CD4-positive, alpha-beta T cell treated with Interleukin-6 at 100 ng/mL for 8 hours (primary cell): ENCODE measurements at regions not wholly inside any gene's neighbourhood (a gene's known extent, or its start where the extent isn't known, plus 50 kb on each side); places are given as distances from the start of the nearest gene placed in this dataset.

Source experiments
- DNase-seq: peaks from one replicate; pipeline ENCODE4 v3.0.0-alpha.2; 2020; ENCODE audit warnings: mixed read lengths, low spot score

GRCh38 chr5:124263680-124264491 is 482.6 kb downstream of the ZNF608 start:
- no peak for DNase-seq

- no peak for DNase-seq
These were observed 483.4 kb downstream of the ZNF608 start for GRCh38 chr5:124262991-124263571.

- no peak for DNase-seq
These were observed 484.0 kb downstream of the ZNF608 start for GRCh38 chr5:124262470-124262869.

- no peak for DNase-seq
These were observed 484.6 kb downstream of the ZNF608 start for GRCh38 chr5:124261848-124262247.

- no peak for DNase-seq
These were observed 485.4 kb downstream of the ZNF608 start for GRCh38 chr5:124260921-124261515.

- DNase-seq = no peak
These were observed 487.4 kb downstream of the ZNF608 start for GRCh38 chr5:124259017-124259416.

GRCh38 chr5:124257048-124257447 is 489.4 kb downstream of the ZNF608 start:
- no peak for DNase-seq

GRCh38 chr5:124253203-124253810 is 493.1 kb downstream of the ZNF608 start:
- DNase-seq = no peak

GRCh38 chr5:124252747-124253146 is 493.7 kb downstream of the ZNF608 start:
- DNase-seq = no peak

- DNase-seq = no peak
These were observed 494.2 kb downstream of the ZNF608 start for GRCh38 chr5:124252191-124252638.

- no peak for DNase-seq
These were observed 501.2 kb downstream of the ZNF608 start for GRCh38 chr5:124245276-124245675.

GRCh38 chr5:124240732-124241131 is 505.7 kb downstream of the ZNF608 start:
- DNase-seq = no peak

- DNase-seq = no peak
These were observed 506.9 kb downstream of the ZNF608 start for GRCh38 chr5:124239572-124239971.

- no peak for DNase-seq
These were observed 508.1 kb downstream of the ZNF608 start for GRCh38 chr5:124238350-124238749.

- no peak for DNase-seq
These were observed 509.2 kb downstream of the ZNF608 start for GRCh38 chr5:124237206-124237695.

GRCh38 chr5:124236361-124237205 is 509.9 kb downstream of the ZNF608 start:
- no peak for DNase-seq

- DNase-seq = no peak
These were observed 510.9 kb downstream of the ZNF608 start for GRCh38 chr5:124235576-124235975.

- DNase-seq = no peak
These were observed 511.5 kb downstream of the ZNF608 start for GRCh38 chr5:124234770-124235562.

GRCh38 chr5:124234022-124234769 is 512.2 kb downstream of the ZNF608 start:
- DNase-seq = no peak

- no peak for DNase-seq
These were observed 513.9 kb downstream of the ZNF608 start for GRCh38 chr5:124232515-124232914.
